Activated CD8-positive, alpha-beta T cell treated with anti-CD3 and anti-CD28 coated beads, Interleukin-2, amount 10 ng/mL, durations not matched to agents 7 days and 5 days (primary cell): ENCODE measurements at regions not wholly inside any gene's neighbourhood (a gene's known extent, or its start where the extent isn't known, plus 50 kb on each side); places are given as distances from the start of the nearest gene placed in this dataset.

ENCODE experiments used
- ATAC-seq: fragments of 150-1000 bp; cut with Tn5 transposase; one replicate; pipeline ENCODE4 v1.10.0; 2021; ENCODE audit warnings: moderate library complexity
- CTCF ChIA-PET: fragments of 350-600 bp; sonication (Branson Sonifier 250); formaldehyde crosslinking; loops from one replicate; lab custom pipeline; 2021; ENCODE audit warnings: antibody characterized with exemption; lab: Charles Lee
- POLR2A ChIA-PET: fragments of 350-600 bp; sonication (Branson Sonifier 250); formaldehyde crosslinking; loops from one replicate; lab custom pipeline; 2021; ENCODE audit warnings: antibody characterized with exemption; lab: Charles Lee
- DNase-seq: peaks from one replicate; pipeline ENCODE4 v3.0.0-alpha.2; 2020
- H3K27ac Mint-ChIP-seq: one replicate; pipeline ENCODE4 v1.8.0; 2021; ENCODE audit warnings: mild to moderate bottlenecking, mixed read lengths
- H3K27me3 Mint-ChIP-seq: one replicate; pipeline ENCODE4 v1.8.0; 2021; ENCODE audit warnings: low read depth, mixed read lengths
- H3K36me3 Mint-ChIP-seq: one replicate; pipeline ENCODE4 v1.8.0; 2021; ENCODE audit warnings: low read depth, mixed read lengths
- H3K4me1 Mint-ChIP-seq: one replicate; pipeline ENCODE4 v1.8.0; 2021; ENCODE audit warnings: low read depth, mixed read lengths
- H3K4me3 Mint-ChIP-seq: one replicate; pipeline ENCODE4 v1.8.0; 2021; ENCODE audit warnings: mild to moderate bottlenecking, mixed read lengths
- H3K9me3 Mint-ChIP-seq: one replicate; pipeline ENCODE4 v1.8.0; 2022; ENCODE audit warnings: mixed read lengths; ENCODE audit not compliant: insufficient read depth

DNA sequence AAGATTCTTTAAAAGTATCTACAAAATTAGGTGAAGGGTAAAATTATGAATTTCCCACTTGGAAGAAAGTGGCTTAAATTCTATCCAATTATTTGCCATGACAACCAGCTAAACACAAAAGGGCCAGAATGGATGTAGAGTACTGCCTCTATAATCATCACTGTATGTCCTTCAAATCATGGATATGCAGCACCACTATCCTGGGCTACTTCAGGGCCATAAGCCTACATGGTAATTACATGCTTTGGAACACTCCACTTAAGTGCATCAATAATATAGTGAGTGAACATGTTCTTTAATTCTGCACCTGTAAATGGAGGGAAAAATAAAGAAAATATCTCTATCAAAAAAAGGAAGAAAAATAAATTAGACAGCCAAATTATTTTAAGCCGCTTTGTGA is 575.2 kb downstream of the ISL1 start:
- Mint-ChIP-seq H3K4me1 (no peaks in the 10 kb centered on the region), H3K27me3 (no peaks in the 10 kb centered on the region), H3K27ac (no peak overlapping the region), H3K9me3 (no peaks in the 10 kb centered on the region), H3K36me3 (no peaks in the 10 kb centered on the region), H3K4me3 (no peak overlapping the region)
- POLR2A ChIA-PET = no interaction called here
- ATAC-seq (no peak), DNase-seq (no peak)
- CTCF ChIA-PET = no interaction called here

DNA sequence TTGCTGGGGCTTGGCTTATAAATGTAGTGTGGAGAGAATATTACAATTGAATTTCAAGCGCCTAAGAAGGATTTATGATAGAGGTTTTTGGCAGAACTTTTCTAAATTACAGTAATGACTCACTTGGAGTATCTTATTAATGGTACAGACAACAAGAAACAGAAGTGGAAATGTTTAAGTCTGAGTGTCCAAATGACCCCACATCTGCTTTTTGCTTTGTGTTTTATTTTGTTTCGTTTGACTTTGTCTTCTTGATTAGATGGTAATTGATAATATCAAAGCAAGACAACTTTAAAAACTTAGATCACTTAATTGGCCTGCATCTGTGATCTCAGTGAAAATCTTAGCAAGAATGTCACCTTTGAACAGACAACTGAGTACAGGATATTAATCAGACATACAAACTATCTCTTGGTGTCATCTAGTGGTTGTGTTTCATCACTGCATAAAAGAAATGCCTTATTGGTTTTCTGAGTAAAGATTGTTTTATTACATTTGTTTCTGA is 577.4 kb downstream of the ISL1 start:
- POLR2A ChIA-PET = no interaction called here
- no peaks in the 10 kb centered on the region for H3K9me3 Mint-ChIP-seq
- H3K36me3 Mint-ChIP-seq = no peaks in the 10 kb centered on the region
- no peak for ATAC-seq
- H3K27ac Mint-ChIP-seq = no peak overlapping the region
- no peak overlapping the region for H3K4me3 Mint-ChIP-seq
- no peaks in the 10 kb centered on the region for H3K27me3 Mint-ChIP-seq
- CTCF ChIA-PET = no interaction called here
- no peaks in the 10 kb centered on the region for H3K4me1 Mint-ChIP-seq
- no peak for DNase-seq

- Mint-ChIP-seq H3K9me3 (no peaks in the 10 kb centered on the region), H3K27ac (no peak overlapping the region), H3K27me3 (no peaks in the 10 kb centered on the region), H3K4me3 (no peak overlapping the region), H3K36me3 (no peaks in the 10 kb centered on the region), H3K4me1 (no peaks in the 10 kb centered on the region)
- ChIA-PET POLR2A (no interaction called here), CTCF (no interaction called here)
- no peak for ATAC-seq
- no peak for DNase-seq
Measured at GRCh38 chr5:51961154-51961562, 577.9 kb downstream of the ISL1 start.

- DNase-seq (no peak), ATAC-seq (no peak)
- no peaks in the 10 kb centered on the region for H3K27me3 Mint-ChIP-seq
- ChIA-PET POLR2A (interaction anchor here (0.8 kb wide), 1 partner anchor 654 kb away, joined by 3 read pairs; no protein-coding TSS in a partner anchor), CTCF (no interaction called here)
- H3K27ac Mint-ChIP-seq = no peak overlapping the region
- H3K4me1 Mint-ChIP-seq = no peaks in the 10 kb centered on the region
- peaks cover 6% of the 10 kb centered on the region for H3K9me3 Mint-ChIP-seq
- no peak overlapping the region for H3K4me3 Mint-ChIP-seq
- H3K36me3 Mint-ChIP-seq = no peaks in the 10 kb centered on the region
Measured at GRCh38 chr5:51968756-51969155, 585.5 kb downstream of the ISL1 start.

GRCh38 chr5:51974834-51975233 is 591.6 kb downstream of the ISL1 start:
- POLR2A ChIA-PET = no interaction called here
- H3K27ac Mint-ChIP-seq = no peak overlapping the region
- H3K9me3 Mint-ChIP-seq = no peaks in the 10 kb centered on the region
- ATAC-seq (no peak), DNase-seq (no peak)
- H3K27me3 Mint-ChIP-seq = no peaks in the 10 kb centered on the region
- CTCF ChIA-PET = no interaction called here
- H3K4me3 Mint-ChIP-seq = no peak overlapping the region
- H3K4me1 Mint-ChIP-seq = no peaks in the 10 kb centered on the region
- no peaks in the 10 kb centered on the region for H3K36me3 Mint-ChIP-seq

GRCh38 chr5:51977014-51977413 is 593.8 kb downstream of the ISL1 start:
- ATAC-seq (no peak), DNase-seq (no peak)
- no peak overlapping the region for H3K4me3 Mint-ChIP-seq
- H3K36me3 Mint-ChIP-seq = no peaks in the 10 kb centered on the region
- no peaks in the 10 kb centered on the region for H3K9me3 Mint-ChIP-seq
- H3K27ac Mint-ChIP-seq = no peak overlapping the region
- ChIA-PET CTCF (no interaction called here), POLR2A (no interaction called here)
- no peaks in the 10 kb centered on the region for H3K4me1 Mint-ChIP-seq
- no peaks in the 10 kb centered on the region for H3K27me3 Mint-ChIP-seq

DNA sequence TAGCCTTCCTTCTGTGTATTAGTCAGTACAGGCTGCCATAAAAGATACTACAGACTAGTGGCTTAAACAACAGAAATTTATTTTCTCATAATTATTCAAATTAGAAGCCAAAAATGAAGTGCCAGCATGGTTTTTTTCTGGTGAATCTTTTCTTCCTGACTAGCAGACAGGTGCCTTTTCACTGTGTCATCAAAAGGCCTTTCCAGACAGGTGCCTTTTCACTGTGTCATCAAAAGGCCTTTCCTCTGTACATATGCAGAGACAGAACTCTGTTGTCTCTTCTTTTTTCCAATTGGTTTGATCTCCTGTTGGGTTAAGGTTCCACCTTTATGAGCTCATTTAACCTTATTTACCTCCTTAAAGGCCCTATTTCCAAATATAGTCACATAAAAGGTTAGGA is 599.9 kb downstream of the ISL1 start:
- no peak overlapping the region for H3K27ac Mint-ChIP-seq
- CTCF ChIA-PET = no interaction called here
- POLR2A ChIA-PET = no interaction called here

DNA sequence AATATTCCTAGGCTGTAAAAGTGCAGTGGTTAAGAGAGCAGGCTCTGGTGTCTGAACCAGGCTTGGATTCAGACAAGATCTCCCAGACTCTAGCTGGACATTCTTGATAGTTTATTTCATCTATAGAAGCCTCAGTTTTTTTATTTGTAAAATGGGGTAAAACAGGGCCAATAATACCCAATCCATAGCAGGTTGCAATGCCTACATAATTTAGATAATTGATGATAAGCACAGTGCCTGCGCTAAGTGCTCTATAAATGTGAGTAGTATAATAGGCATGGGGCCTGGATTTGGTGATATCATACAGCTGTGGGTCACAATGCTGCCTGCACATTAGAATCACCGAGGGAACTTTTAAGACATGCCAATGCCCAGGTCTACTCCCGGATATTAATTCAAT is 603.5 kb downstream of the ISL1 start:
- POLR2A ChIA-PET = no interaction called here
- Mint-ChIP-seq H3K27ac (no peak overlapping the region), H3K9me3 (no peaks in the 10 kb centered on the region), H3K4me3 (no peak overlapping the region), H3K36me3 (no peaks in the 10 kb centered on the region), H3K27me3 (no peaks in the 10 kb centered on the region), H3K4me1 (no peaks in the 10 kb centered on the region)
- CTCF ChIA-PET = no interaction called here
- ATAC-seq (no peak), DNase-seq (no peak)

More for the DNA sequence above, 599.9 kb downstream of the ISL1 start:
- ATAC-seq = no peak
- Mint-ChIP-seq H3K9me3 (no peaks in the 10 kb centered on the region), H3K36me3 (no peaks in the 10 kb centered on the region), H3K4me3 (no peak overlapping the region), H3K27me3 (no peaks in the 10 kb centered on the region), H3K4me1 (no peaks in the 10 kb centered on the region)
- no peak for DNase-seq

- CTCF ChIA-PET = no interaction called here
- POLR2A ChIA-PET = no interaction called here
- no peaks in the 10 kb centered on the region for H3K4me1 Mint-ChIP-seq
- no peak for ATAC-seq
- no peak for DNase-seq
- no peak overlapping the region for H3K27ac Mint-ChIP-seq
- H3K4me3 Mint-ChIP-seq = no peak overlapping the region
- H3K9me3 Mint-ChIP-seq = no peaks in the 10 kb centered on the region
- H3K36me3 Mint-ChIP-seq = no peaks in the 10 kb centered on the region
- H3K27me3 Mint-ChIP-seq = no peaks in the 10 kb centered on the region
Measured at GRCh38 chr5:51987239-51987638, 604.0 kb downstream of the ISL1 start.

DNA sequence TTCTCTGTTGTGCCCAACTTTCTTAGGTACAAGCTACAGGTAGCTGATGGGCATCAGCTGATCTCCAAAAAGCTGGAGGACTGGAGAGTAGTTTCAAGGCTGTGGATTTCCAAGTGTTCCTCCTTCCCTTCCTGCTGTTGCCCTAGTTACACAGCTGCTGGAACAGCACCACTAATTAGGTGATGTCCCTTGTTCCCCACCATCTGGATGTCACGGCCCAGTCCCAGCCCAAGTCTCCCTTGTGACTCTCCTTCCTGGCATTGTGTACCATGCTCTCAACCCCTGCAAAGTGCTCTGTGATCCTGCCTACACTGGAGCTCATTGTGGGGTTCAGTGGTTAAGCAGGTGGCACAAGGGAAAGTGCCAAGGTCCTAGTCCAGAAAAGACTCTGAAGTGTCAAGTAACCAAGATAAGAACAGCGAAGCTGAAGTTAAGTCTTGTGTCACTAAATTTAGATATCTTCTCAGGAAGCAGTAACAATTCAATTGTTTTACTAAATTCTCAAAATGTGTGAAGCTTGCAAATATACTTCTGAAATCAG is 604.5 kb downstream of the ISL1 start:
- no peaks in the 10 kb centered on the region for H3K36me3 Mint-ChIP-seq
- CTCF ChIA-PET = no interaction called here
- ATAC-seq = no peak
- H3K4me1 Mint-ChIP-seq = no peaks in the 10 kb centered on the region
- DNase-seq = no peak
- no peak overlapping the region for H3K27ac Mint-ChIP-seq
- H3K27me3 Mint-ChIP-seq = no peaks in the 10 kb centered on the region
- H3K4me3 Mint-ChIP-seq = no peak overlapping the region
- no peaks in the 10 kb centered on the region for H3K9me3 Mint-ChIP-seq
- POLR2A ChIA-PET = no interaction called here

- CTCF ChIA-PET = no interaction called here
- ATAC-seq (no peak), DNase-seq (no peak)
- no peak overlapping the region for H3K27ac Mint-ChIP-seq
- H3K36me3 Mint-ChIP-seq = no peaks in the 10 kb centered on the region
- no peaks in the 10 kb centered on the region for H3K27me3 Mint-ChIP-seq
- POLR2A ChIA-PET = no interaction called here
- no peak overlapping the region for H3K4me3 Mint-ChIP-seq
- no peaks in the 10 kb centered on the region for H3K9me3 Mint-ChIP-seq
- H3K4me1 Mint-ChIP-seq = no peaks in the 10 kb centered on the region
Measured at GRCh38 chr5:51988634-51989033, 605.4 kb downstream of the ISL1 start.

- Mint-ChIP-seq H3K27ac (no peak overlapping the region), H3K4me3 (no peak overlapping the region), H3K27me3 (no peaks in the 10 kb centered on the region), H3K36me3 (no peaks in the 10 kb centered on the region), H3K9me3 (no peaks in the 10 kb centered on the region), H3K4me1 (no peaks in the 10 kb centered on the region)
- CTCF ChIA-PET = no interaction called here
- POLR2A ChIA-PET = no interaction called here
- DNase-seq (no peak), ATAC-seq (no peak)
Measured at GRCh38 chr5:51990241-51990640, 607.0 kb downstream of the ISL1 start.

- Mint-ChIP-seq H3K36me3 (no peaks in the 10 kb centered on the region), H3K27me3 (no peaks in the 10 kb centered on the region), H3K27ac (no peak overlapping the region), H3K4me3 (no peak overlapping the region), H3K4me1 (no peaks in the 10 kb centered on the region), H3K9me3 (no peaks in the 10 kb centered on the region)
- ChIA-PET POLR2A (no interaction called here), CTCF (no interaction called here)
- ATAC-seq = no peak
- DNase-seq = no peak
Measured at GRCh38 chr5:51990661-51991180, 607.5 kb downstream of the ISL1 start.
